Brain pericyte (primary cell): ENCODE measurements at regions not wholly inside any gene's neighbourhood (a gene's known extent, or its start where the extent isn't known, plus 50 kb on each side); places are given as distances from the start of the nearest gene placed in this dataset.

Source experiments
- DNase-seq: peaks from one replicate; pipeline ENCODE4 v3.0.0-alpha.2; 2012; ENCODE audit warnings: low read depth, low spot score

DNA sequence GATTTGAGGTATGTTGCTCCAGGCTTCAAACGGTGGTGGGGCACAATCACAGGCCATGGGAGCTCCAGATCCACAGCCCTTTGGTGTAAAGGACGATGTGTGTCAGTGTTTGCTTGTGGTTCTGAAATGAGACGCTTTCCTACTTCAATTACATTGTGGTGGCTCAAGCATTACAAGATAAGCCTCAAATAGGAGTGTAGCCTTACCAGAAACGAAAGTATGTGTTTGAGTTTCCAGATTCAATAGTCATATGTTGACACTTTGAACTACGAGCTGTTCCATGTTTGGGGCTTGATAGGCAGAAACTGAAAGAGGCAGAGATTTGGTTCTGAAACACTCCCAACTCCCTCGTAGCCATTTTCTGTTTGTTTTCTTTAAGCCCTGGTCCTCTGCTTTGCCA, 187.1 kb downstream of the MYLK4 start:
- no peak for DNase-seq

DNA sequence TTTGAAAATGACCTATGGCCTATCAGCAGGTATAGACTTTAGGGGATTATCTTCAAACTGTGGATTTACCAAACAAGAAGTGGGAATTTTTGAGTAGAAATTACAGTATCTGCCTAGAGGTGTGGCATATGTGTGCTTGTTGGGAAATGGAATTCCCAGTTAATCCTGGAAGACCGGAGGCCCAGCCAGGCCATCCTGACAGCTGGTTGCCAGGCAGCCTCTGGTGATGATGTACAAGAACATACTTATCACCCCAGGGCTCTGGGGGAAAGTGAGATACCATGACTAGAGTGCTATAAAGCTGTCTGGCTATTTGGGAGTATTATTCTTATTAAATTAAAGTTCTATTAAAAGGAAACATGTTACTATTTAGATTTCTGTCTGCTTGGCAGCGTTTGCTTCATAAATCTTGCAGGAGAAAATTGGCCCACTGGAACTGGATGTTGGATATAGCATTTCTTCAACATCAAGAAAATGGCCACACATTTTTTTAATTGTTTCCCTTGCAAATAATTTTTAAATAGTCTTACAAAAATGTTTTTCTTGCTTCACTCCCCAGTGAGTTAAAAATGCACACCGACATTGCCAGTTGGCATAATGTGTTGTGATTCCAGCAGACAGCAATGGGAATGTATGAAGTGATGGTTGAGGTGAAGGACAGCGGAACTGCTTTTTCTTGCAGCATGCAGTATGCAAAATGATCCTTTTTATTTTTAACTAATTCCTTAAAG, 187.8 kb downstream of the MYLK4 start:
- no peak for DNase-seq

DNA sequence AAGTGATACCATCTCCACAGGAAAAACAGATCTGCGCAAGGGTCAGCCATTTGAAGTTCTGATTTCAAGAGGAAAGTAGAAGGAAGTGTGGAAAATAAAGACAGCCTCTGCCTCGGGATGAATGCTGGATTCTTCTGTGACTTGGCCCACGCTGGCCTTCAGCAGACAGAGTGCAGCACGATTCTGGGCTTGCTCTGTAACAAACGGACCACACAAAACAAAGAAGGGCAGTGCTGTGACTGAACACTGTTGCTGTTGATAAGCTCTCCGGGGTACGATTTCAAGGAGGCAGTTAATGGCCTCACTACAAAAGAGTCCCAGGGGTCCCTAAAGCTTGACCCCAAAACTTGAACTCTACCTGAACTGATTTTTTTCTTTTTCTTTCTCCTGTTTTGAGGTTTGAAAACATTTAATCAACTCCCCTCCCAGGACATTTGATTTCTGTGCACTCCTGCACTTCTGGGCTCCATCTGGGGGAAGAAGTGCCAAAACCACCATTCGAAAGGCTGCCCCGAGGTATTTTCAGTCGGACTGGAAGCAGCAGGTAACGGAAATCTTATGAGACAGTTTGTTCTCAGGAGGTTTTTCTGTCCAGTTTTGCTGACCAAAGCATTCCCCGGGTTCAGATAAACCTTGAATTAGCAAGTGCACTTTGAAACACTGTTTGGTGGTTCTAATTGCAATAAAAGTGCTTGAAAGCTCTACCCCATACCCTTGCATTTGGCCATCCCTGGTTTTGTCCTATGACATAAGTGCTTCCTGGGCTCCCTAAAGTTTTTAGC, 189.6 kb downstream of the MYLK4 start:
- DNase-seq, result no peak

DNA sequence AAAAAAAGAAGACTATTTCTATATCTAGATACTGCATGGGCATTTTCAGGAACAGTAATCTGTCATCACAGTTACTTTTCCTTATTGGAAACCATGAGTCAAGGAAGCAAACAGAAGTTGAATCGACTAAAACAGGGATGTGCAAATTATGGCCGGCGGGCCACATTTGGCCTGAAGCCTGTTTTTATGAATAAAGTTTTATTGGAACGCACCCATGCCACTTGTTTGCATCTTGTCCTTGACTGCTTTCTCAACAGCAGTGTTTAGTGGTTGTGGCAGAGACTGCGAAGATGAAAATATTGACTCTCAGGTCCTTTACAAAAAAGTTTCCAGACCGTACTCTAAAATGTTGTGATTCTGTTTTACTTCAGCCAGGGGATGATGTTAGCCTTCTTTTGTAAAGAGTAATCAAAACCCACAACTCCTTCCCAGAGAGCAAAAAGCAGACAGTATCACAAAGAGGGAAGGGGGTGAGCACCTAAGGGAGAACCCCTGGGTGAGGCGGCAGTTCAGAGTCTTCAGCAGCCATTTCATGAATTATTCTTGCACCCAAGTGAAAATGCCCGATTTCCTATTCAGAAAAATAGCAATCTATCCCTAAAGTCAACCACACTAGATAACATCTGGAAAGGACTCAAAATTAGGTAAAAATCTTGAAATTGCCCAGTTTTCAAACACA, 190.4 kb downstream of the MYLK4 start:
- DNase-seq, result no peak

GRCh38 chr6:2558861-2559801, 191.6 kb downstream of the MYLK4 start:
- DNase-seq, result peak; percentile 88

DNA sequence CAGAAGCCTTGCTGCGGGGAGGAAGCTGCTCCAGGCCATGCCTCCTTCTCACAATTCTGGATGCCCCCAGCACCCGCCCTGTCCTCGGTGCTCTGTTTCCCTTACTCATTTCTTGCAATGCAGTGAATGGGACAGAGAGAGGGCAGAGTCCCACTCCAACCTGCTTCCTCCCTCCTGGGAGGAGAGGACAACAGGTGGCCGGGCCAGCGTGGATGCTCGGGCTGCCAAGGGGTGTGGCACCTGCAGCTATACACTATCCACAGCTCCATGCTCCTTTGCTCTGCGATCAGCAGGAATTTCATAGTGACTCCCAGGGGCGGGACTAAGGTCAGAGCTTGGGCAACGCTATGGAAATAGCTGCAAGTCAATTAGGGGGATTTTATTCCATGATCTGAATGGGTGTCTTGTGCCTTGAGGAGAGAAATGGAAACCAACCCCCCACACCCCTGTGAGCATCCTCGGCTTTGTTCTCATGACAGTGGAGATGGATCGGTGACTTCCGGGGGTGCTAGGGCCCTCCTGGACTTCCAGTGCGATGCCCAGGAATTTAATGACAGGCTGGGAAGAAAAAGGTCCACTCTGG, 192.5 kb downstream of the MYLK4 start:
- DNase-seq, result no peak

DNA sequence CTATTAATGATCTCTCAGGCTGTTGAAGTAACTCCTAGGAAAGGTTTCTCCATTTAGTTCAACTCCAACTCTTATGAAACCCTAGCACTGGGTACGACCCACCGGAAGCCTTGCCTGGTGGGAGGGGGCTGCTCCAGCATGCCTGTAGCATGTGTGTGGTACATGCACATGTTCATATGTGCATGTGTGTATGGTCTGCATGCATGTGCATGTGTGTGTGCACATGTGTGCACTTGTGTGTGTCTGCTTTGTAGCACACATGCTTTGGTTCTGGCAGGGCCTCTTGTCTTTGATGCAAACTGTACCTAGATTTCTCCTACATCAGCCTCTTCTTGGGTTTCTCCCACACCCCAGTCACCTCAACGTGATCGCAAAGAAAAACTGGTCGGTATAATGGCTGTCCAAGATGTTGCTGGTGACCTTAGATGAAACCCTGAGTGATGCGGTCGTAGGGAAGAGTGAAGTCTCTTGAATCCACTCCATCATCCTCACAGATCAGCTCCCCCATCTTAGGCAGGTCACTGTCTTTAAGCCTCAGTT, 193.5 kb downstream of the MYLK4 start:
- DNase-seq, result no peak

DNA sequence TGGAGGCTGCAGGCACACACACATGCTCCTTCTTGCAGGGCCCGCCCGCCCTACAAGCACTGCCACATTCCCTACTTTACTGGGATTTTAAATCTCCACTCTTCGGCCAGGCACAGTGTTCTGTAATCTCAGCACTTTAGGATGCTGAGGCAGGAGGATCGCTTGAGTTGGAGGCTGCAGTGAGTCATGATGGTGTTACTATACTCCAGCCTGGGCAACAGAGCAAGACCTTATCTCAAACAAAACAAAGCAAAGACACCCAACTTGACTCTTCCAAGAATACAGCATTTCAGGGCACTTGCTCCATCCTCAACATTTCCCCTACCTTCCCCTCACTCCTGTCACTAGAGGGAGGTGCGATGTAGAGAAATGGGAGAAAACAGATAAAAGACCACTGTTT, 194.0 kb downstream of the MYLK4 start:
- DNase-seq, result no peak

DNA sequence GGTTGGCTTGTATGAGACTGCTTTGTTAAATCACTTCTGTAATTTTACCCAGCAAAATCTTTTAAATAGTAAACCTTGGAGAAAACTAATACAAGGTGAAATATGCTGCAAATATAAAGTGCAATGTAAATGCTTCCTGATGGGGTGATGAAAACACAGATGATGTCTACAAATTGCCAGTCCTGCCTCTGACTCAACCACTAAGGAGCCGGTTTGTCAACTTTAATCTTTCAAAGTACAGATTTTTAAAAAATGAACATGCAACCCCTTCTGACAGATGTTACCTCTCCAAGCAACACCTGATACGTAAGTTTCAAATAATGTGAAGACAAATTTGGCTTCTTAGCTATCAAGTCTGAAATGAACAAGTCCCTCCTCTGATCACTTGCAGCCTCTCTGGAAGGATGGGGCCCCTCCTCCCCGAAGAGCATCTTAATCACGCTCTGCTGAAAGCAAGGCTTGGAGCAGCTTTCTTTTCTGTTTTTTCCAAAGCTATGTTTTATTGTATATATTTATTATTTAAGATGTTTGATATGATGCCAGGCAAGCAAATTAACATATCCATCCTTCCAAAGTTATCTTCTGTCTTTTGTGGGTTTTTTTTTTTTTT, 196.0 kb downstream of the MYLK4 start:
- no peak for DNase-seq

DNA sequence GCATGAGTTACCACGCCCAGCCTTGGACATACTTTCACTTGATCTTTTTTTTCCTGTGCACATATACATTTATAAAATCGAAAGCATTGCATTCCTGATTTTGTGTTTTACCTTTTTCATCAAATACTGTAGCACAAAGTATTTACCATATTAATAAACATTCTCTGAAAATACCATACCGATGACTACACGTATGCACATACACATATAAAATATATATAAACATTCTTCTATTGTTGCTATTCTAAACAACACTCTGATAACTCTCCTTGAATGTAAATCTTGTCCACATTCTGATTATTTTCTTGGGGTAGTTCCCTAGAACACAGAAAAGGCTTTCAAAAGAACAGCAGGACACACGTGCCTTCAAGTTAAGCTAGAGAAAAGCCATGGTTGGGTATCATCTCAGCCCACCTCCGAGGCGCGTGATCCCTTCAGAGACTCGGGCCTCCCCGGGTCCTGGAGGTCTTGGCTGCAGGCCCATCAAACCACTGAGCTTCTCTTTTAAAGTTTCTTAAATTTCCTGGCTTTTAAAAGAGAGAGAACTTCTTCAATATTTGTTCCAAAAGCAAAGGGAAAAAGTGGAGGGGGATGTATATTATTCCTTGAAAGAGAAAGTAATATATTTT, 198.1 kb downstream of the MYLK4 start:
- no peak for DNase-seq

DNA sequence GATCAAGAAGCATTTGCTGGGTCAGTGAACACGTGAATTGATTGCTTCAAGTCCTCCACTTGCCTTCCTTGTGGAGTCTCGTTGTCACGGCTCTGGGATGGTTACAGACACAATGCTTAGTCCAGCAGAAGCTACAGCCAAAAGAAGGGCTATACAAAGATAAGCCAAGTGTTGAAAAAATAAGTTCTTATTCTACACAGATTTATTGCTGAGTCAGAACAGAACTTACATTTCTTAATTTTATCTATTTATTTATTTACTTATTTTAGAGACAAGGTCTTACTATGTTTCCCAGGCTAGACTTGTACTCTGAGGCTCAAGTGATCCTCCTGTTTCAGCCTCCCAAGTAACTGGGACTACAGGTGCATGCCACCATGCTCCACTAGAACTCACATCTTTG, 199.0 kb downstream of the MYLK4 start:
- DNase-seq, result no peak

GRCh38 chr6:2550247-2550646, 200.5 kb downstream of the MYLK4 start:
- DNase-seq, result no peak

- DNase-seq, result no peak
Measured at GRCh38 chr6:2549834-2550233, 200.9 kb downstream of the MYLK4 start.

DNA sequence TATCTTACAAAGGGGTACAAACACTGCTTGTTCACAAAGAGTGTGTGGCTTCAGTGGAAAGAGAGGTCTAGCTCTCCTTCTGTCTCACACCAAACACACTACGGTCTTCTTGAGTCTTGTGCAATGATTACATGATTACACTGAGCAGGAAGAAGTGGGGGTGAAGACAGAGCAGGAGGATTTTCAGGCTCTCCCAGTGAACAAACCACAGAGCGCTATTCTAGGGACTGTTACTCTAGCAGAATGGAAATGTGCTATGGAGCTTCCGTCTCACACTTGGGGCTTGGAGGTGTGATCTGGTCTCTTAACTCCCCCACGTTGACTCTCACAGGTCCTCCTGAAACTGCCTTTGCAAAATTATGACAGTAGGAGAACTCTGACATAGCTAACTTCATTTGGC, 203.4 kb downstream of the MYLK4 start:
- DNase-seq, result no peak

DNA sequence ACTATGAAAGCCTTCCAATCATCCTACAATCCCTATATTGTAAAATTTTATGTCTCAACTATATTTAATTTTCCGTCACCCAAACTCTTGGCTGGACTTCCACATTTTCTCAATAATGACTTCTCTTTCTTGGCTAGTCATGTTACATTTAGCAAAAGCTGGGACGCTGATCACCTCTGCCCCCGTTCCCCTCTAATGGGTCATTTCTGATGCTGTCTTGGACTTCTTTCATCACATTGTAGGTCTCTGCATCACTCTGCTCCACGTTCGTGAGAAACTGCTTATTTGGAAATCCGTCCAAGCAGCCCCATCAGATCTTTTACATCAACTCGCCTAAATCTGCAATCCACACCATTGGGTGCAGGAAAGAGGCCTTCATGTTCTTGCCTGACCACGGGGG, 203.8 kb downstream of the MYLK4 start:
- DNase-seq, result no peak

DNA sequence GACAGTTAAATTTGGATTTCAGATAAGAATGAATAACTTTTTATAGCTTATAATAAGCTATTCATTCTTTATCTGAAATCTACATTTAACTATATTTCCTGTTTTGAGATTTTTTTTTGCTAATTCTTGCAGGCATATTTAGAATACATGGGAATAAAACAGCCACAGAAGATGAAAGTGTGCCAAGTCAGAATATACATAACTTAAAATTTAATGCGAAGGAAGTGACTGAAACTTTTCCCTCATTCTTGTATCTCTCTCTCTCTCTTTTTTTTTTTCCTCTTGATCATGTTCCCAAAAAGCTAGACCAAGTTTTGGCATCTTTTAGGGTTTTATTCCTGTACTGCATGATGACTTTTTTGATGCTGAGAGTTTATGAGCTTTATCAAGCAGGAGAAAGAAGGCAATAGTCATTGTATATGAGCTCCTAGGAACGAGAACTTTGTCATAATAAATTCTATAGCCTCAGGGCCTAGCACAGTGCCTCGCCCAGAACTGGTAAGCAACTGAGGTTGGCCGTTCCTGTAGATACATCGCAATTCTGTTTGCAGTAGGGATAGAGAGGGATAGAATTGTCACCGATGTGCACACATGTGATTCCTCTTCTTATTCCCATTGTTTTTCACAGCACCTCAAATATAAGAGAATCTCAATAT, 205.2 kb downstream of the MYLK4 start:
- DNase-seq, result no peak

- DNase-seq, result no peak
Measured at GRCh38 chr6:2543321-2543720, 207.4 kb downstream of the MYLK4 start.

DNA sequence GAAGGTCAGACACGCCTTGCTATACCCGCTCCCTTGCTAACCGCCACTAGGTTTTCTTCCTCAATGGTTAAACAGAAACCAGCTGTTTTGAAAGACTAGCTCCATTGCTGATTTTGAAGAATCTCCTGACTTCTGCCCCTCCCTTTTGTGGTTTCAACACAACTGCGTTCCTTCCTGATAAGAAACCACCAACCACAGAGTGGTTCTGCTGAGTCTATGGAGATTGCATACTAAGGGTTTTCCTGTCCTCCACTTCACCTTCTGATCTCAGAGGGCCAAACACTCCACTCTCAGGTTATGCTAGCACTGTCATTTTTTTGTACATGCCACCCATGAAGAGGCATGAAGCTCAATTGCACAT, 207.9 kb downstream of the MYLK4 start:
- DNase-seq, result no peak

DNA sequence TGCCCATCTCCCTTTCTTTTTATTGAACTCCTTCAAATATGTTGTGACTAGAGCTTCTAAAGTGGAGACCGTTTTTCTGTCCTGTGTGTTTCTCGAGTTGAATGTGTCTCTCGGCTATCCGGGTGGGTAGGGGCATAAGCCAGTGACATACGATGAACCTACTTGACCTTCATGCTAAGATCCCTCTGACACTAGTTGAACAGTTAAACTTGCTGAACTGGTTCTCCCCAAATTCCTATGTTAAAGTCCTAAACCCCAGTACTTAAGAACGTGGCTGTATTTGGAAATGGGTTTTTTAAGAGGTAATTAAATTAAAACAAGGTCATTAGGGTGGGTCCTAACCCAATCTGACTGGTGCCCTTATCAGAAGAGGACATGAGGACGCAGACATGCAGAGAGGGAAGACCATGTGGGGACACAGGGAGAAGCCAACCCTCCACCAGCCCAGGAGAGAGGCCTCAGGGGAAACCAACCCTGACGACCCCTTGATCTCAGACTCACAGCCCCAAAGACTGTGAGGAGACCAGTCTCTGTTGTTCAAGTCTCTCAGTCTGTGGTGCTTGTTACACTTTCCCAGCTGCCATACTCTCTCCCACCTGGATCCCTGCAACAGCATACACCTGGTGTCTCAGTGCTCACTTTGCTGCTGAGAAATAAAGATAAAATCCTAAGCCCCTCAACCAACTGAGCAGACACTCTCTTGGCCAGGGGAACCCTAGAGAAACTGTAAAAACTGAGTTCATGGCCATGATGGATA, 208.4 kb downstream of the MYLK4 start:
- no peak for DNase-seq
